ENCODE measurements at regions not wholly inside any gene's neighbourhood (a gene's known extent, or its start where the extent isn't known, plus 50 kb on each side); places are given as distances from the start of the nearest gene placed in this dataset.
A peak's percentile ranks its signal among the peaks of the same experiment; 100 is the strongest.
"Not testable (repeated sequence)": the region's sequence is repeated elsewhere in the genome, so short reads cannot be mapped to it uniquely, and the experiment has no call there.

DNA sequence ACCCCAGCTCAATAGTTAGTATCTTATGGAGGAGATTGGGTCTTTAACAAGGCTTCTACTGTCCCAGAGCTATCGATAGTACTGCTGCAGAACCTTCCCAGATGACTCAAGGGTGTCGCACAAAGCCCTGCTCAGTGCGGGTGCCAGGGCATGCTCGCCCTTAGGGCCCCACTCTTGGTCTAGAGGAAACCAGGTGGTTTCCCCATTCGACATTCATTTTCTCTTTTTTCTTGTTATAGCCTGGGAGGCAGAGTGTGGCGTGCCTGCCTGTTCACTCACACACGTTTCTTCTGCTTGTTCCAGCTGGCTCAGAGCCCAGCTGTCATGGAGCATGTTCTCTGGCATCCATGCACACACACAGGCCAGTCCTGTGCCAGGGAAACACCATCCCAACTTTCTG, 144.5 kb downstream of the SMIM20 start:
- Histone ChIP-seq H3K4me3 (ENCODE audit: low read depth, low read length) (no peak overlapping the region), H3K27me3 (ENCODE audit: control insufficient read depth, insufficient read depth, low read length) (0 out of 2 replicates have a peak, but pooled peaks cover 1% of the 10 kb centered on the region), H3K36me3 (ENCODE audit: control insufficient read depth, insufficient read depth, low read length) (no peaks in the 10 kb centered on the region)
- no peak for DNase-seq (ENCODE audit: low read depth)
- TF ChIP-seq, protein P1, sequence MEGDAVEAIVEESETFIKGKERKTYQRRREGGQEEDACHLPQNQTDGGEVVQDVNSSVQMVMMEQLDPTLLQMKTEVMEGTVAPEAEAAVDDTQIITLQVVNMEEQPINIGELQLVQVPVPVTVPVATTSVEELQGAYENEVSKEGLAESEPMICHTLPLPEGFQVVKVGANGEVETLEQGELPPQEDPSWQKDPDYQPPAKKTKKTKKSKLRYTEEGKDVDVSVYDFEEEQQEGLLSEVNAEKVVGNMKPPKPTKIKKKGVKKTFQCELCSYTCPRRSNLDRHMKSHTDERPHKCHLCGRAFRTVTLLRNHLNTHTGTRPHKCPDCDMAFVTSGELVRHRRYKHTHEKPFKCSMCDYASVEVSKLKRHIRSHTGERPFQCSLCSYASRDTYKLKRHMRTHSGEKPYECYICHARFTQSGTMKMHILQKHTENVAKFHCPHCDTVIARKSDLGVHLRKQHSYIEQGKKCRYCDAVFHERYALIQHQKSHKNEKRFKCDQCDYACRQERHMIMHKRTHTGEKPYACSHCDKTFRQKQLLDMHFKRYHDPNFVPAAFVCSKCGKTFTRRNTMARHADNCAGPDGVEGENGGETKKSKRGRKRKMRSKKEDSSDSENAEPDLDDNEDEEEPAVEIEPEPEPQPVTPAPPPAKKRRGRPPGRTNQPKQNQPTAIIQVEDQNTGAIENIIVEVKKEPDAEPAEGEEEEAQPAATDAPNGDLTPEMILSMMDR (IDR thresholded peaks at IDR 0.05; ENCODE audit: insufficient read depth, low read depth, low read length): no peak
- ChIA-PET CTCF (interaction anchor here (0.6 to 2.6 kb wide), 3 partner anchors 11 to 36 kb away, joined by 3 to 12 read pairs (median 6); no protein-coding TSS in a partner anchor), POLR2A (no interaction called here)

DNA sequence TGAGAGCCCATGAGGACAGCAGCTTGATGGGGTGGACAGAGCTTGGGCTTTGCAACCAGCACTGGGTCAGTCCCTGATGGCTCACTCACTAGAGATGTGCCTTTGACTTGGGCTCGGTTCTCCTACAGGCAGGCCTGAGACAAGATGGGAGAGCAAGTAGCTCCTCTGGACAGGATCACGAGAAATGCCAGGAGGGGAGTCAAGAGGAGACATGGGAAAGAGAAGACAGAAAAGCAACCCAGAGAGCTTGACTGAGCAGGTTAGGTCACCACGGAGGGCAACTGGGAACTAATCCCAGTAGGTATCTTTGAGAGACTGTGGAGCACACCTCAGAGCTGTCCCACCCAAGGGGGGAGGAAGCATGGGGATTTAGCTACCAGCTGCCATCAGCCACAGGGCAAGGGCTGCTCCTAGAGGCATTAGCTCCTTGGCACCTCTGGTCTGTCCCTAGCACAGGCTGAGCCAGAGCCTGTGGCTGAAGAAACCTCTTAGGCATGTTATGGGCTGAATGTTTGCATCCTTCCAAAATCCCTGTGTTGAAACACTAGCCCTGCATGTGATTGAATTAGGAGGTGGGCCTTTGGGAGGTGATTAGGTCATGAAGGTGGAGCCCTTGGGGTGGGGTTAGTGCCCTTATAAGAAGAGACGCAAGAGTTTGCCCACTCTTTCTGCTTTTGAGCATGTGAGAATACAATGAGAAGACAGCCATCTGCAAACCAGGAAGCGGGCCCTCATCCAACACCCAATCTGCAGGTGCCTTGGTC, 145.6 kb downstream of the SMIM20 start:
- TF ChIP-seq, protein P1 (IDR thresholded peaks at IDR 0.05; ENCODE audit: insufficient read depth, low read depth, low read length): no peak

DNA sequence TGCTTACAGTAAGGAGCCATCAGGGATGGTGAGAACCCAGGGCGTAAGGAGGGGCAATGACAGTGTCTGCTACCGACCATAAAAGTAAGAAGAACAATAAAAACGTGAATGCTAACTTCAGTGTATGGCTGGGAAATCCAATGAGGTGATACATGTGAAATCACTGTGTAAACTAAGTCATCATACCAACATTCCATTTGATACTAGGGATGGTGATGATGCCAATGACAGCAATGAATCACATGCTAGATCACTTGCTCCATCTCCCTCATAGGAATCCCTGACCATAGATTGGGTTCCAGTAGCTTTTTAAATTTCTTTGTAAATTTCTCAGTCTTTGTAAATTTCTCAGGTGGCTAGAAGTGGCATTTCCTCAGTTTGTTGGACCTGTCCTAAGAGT, 146.3 kb downstream of the SMIM20 start:
- H3K36me3 ChIP-seq (ENCODE audit: control insufficient read depth, insufficient read depth, low read length): no peaks in the 10 kb centered on the region
- no peak for DNase-seq (ENCODE audit: low read depth)
- no peak overlapping the region for H3K4me3 ChIP-seq (ENCODE audit: low read depth, low read length)
- TF ChIP-seq, protein P1 (IDR thresholded peaks at IDR 0.05; ENCODE audit: insufficient read depth, low read depth, low read length): no peak
- no peaks in the 10 kb centered on the region for H3K27me3 ChIP-seq (ENCODE audit: control insufficient read depth, insufficient read depth, low read length)
- POLR2A ChIA-PET: no interaction called here
- CTCF ChIA-PET: interaction anchor here (1.0 to 1.6 kb wide), 2 partner anchors 249 to 262 kb away, joined by 3 read pairs; no protein-coding TSS in a partner anchor

More for the DNA sequence above, 145.6 kb downstream of the SMIM20 start:
- H3K27me3 ChIP-seq (ENCODE audit: control insufficient read depth, insufficient read depth, low read length): no peaks in the 10 kb centered on the region
- H3K36me3 ChIP-seq (ENCODE audit: control insufficient read depth, insufficient read depth, low read length): no peaks in the 10 kb centered on the region
- DNase-seq (ENCODE audit: low read depth): no peak
- H3K4me3 ChIP-seq (ENCODE audit: low read depth, low read length): no peak overlapping the region
- POLR2A ChIA-PET: no interaction called here
- CTCF ChIA-PET: interaction anchor here (0.9 to 2.6 kb wide), 5 partner anchors 10 to 262 kb away, joined by 3 to 12 read pairs (median 4); no protein-coding TSS in a partner anchor

DNA sequence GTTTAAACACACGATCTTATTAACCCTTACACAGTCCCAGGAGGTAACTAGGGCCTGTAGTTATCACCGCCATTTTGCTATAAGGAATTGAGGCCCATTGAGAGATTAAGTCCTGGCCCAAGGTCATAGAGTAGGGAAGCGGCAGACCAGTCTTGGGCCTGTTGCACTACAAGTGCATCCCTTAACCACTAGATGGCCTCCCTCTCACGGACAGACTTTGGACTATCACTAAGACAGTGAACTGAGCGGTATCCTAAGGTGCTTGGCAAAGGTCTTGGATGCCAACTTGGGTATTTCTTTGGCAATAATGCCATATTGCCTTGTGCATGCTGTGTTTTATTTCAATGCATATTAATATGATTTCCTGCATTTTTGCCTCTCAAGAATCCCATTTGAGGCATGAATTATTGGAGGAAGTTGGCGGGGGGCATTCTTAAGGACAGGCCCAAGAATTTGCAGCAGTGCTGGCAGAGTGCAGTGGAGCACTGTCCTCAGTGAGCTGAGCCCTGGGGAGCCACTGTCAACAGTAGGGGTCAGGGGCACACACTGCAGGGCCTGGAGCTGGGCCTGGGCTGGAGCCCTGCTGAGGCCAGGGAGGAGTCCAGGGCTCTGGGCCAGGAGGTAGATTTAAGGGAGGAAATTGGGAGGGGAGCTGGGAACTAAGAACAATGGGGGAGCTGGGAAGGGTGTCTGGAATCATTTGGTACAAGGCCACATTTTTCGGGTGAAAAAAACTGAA, 147.4 kb downstream of the SMIM20 start:
- no peaks in the 10 kb centered on the region for H3K36me3 ChIP-seq (ENCODE audit: control insufficient read depth, insufficient read depth, low read length)
- ChIA-PET POLR2A (no interaction called here), CTCF (interaction anchor here (1.0 to 1.7 kb wide), 3 partner anchors 12 to 248 kb away, joined by 3 to 10 read pairs (median 3); no protein-coding TSS in a partner anchor)
- DNase-seq (ENCODE audit: low read depth): no peak
- H3K4me3 ChIP-seq (ENCODE audit: low read depth, low read length): no peak overlapping the region
- no peaks in the 10 kb centered on the region for H3K27me3 ChIP-seq (ENCODE audit: control insufficient read depth, insufficient read depth, low read length)
- TF ChIP-seq, protein P1 (IDR thresholded peaks at IDR 0.05; ENCODE audit: insufficient read depth, low read depth, low read length): peak; percentile 51

DNA sequence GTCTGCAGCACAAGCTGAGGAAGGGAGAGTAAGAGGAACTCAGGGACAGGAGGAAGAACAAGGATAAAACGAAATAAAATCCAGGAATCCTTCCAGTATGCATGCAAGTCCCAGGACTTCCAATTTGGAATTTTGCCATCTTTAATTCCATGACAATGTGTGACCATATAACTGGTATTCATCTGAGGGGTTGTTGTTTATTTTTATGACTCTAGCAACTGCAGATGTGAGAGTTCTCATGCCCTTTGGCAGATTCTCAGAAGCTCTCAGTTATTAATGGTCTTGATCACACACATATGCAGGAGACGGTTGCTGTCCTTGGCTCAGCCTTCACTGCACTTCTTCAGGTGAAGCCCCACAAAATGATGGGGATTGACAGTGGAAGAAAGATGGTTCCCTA, 148.2 kb downstream of the SMIM20 start:
- ChIA-PET CTCF (interaction anchor here (1.0 to 1.7 kb wide), 2 partner anchors 13 to 74 kb away, joined by 3 to 10 read pairs; no protein-coding TSS in a partner anchor), POLR2A (no interaction called here)
- Histone ChIP-seq H3K27me3 (ENCODE audit: control insufficient read depth, insufficient read depth, low read length) (peaks cover 2% of the 10 kb centered on the region; the same call in 1 of the 2 replicates), H3K4me3 (ENCODE audit: low read depth, low read length) (no peak overlapping the region), H3K36me3 (ENCODE audit: control insufficient read depth, insufficient read depth, low read length) (no peaks in the 10 kb centered on the region)
- TF ChIP-seq, protein P1 (IDR thresholded peaks at IDR 0.05; ENCODE audit: insufficient read depth, low read depth, low read length): no peak
- peak; percentile 47 for DNase-seq (ENCODE audit: low read depth)

DNA sequence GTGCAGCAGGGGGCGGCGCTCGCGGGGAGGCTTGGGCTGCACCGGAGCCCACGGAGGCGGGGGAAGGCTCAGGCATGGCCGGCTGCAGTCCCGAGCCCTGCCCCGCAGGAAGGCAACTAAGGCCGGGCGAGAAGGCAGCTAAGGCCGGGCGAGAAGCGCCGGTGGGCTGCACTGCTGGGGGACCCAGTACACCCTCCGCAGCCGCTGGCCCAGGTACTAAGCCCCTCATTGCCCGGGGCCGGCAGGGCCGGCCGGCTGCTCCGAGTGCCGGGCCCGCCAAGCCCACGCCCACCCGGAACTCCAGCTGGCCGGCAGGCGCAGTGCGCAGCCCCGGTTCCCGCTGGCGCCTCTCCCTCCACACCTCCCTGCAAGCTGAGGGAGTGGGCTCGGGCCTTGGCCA, 150.0 kb downstream of the SMIM20 start:
- POLR2A ChIA-PET; H3K4me3 ChIP-seq (ENCODE audit: low read depth, low read length); DNase-seq (ENCODE audit: low read depth); H3K36me3 ChIP-seq (ENCODE audit: control insufficient read depth, insufficient read depth, low read length); H3K27me3 ChIP-seq (ENCODE audit: control insufficient read depth, insufficient read depth, low read length): not testable (repeated sequence)
- CTCF ChIA-PET: interaction anchor here (0.5 kb wide), 1 partner anchor 11 kb away, joined by 4 read pairs; no protein-coding TSS in a partner anchor
